H9 (cell line): ENCODE measurements at regions not wholly inside any gene's neighbourhood (a gene's known extent, or its start where the extent isn't known, plus 50 kb on each side); places are given as distances from the start of the nearest gene placed in this dataset.

Experiments
- DNase-seq: peaks from one replicate; pipeline ENCODE4 v3.0.0-alpha.2; 2017
- H2AFZ ChIP-seq: one replicate; pipeline ENCODE4 v1.6.1; 2013; ENCODE audit warnings: mild to moderate bottlenecking, low read length, control low read depth, moderate library complexity
- H2AK5ac ChIP-seq: 2 replicates; pipeline ENCODE4 v1.6.1; 2013; ENCODE audit warnings: low read length, control low read depth, mixed read lengths; ENCODE audit not compliant: insufficient read length
- H2BK120ac ChIP-seq: one replicate; pipeline ENCODE4 v1.6.1; 2013; ENCODE audit warnings: low read depth, mild to moderate bottlenecking, low read length, control low read depth, inconsistent platforms; ENCODE audit not compliant: poor library complexity, severe bottlenecking
- H2BK12ac ChIP-seq: 2 replicates; pipeline ENCODE4 v1.6.1; 2013; ENCODE audit warnings: low read length, control low read depth, mixed read lengths, low read depth; ENCODE audit not compliant: insufficient read length
- H2BK15ac ChIP-seq: 2 replicates; pipeline ENCODE4 v1.6.1; 2013; ENCODE audit warnings: low read depth, low read length, control low read depth
- H2BK20ac ChIP-seq: one replicate; pipeline ENCODE4 v1.6.1; 2013; ENCODE audit warnings: low read depth, mild to moderate bottlenecking, low read length, control low read depth, inconsistent platforms; ENCODE audit not compliant: poor library complexity, severe bottlenecking
- H2BK5ac ChIP-seq: 2 replicates; pipeline ENCODE4 v1.6.1; 2013; ENCODE audit warnings: low read length, control low read depth, mixed read lengths; ENCODE audit not compliant: insufficient read length
- H3K14ac ChIP-seq: 2 replicates; pipeline ENCODE4 v1.6.1; 2013; ENCODE audit warnings: low read length, control low read depth; ENCODE audit not compliant: insufficient read depth
- H3K18ac ChIP-seq: 2 replicates; pipeline ENCODE4 v1.6.1; 2013; ENCODE audit warnings: low read depth, mild to moderate bottlenecking, mixed read lengths, low read length, control low read depth; ENCODE audit not compliant: insufficient read length
- H3K23ac ChIP-seq: 2 replicates; pipeline ENCODE4 v1.6.1; 2013; ENCODE audit warnings: low read length, control low read depth, mixed read lengths, low read depth; ENCODE audit not compliant: insufficient read length
- H3K23me2 ChIP-seq: 2 replicates; pipeline ENCODE4 v1.6.1; 2013; ENCODE audit warnings: low read depth, mild to moderate bottlenecking, mixed read lengths, low read length, control low read depth; ENCODE audit not compliant: insufficient read length, poor library complexity, severe bottlenecking
- H3K27ac ChIP-seq: 2 replicates; pipeline ENCODE4 v1.5.1; 2013; ENCODE audit warnings: low read length, control low read depth, mixed read lengths, low read depth; ENCODE audit not compliant: insufficient read length
- H3K27me3 ChIP-seq: 2 replicates; pipeline ENCODE4 v1.6.1; 2013; ENCODE audit warnings: low read length, control low read depth, inconsistent platforms; ENCODE audit not compliant: insufficient read depth
- H3K4ac ChIP-seq: 2 replicates; pipeline ENCODE4 v1.6.1; 2013; ENCODE audit warnings: low read depth, mild to moderate bottlenecking, control low read depth, inconsistent platforms, low read length, moderate library complexity
- H3K4me1 ChIP-seq: 2 replicates; pipeline ENCODE4 v1.6.1; 2013; ENCODE audit warnings: low read length, control low read depth, inconsistent platforms; ENCODE audit not compliant: insufficient read depth
- H3K4me2 ChIP-seq: 2 replicates; pipeline ENCODE4 v1.6.1; 2013; ENCODE audit warnings: low read length, control low read depth, mixed read lengths; ENCODE audit not compliant: insufficient read length, insufficient read depth
- H3K56ac ChIP-seq: 2 replicates; pipeline ENCODE4 v1.6.1; 2013; ENCODE audit warnings: low read depth, mild to moderate bottlenecking, mixed read lengths, low read length, control low read depth; ENCODE audit not compliant: insufficient read length
- H3K79me1 ChIP-seq: 2 replicates; pipeline ENCODE4 v1.6.1; 2013; ENCODE audit warnings: low read depth, mild to moderate bottlenecking, moderate library complexity, low read length, control low read depth, inconsistent platforms; ENCODE audit not compliant: insufficient read depth, poor library complexity, severe bottlenecking
- H3K79me2 ChIP-seq: 2 replicates; pipeline ENCODE4 v1.6.1; 2013; ENCODE audit warnings: low read length, control low read depth, inconsistent platforms; ENCODE audit not compliant: insufficient read depth
- H3K9ac ChIP-seq: 2 replicates; pipeline ENCODE4 v1.6.1; 2013; ENCODE audit warnings: low read length, control low read depth, mixed read lengths; ENCODE audit not compliant: insufficient read length; ENCODE audit errors: extremely low read depth
- H3K9me3 ChIP-seq: one replicate; pipeline ENCODE4 v1.6.1; 2013; ENCODE audit warnings: low read depth, low read length, inconsistent platforms; ENCODE audit not compliant: control insufficient read depth
- H3T11ph ChIP-seq: one replicate; pipeline ENCODE4 v1.6.1; 2013; ENCODE audit warnings: mild to moderate bottlenecking, low read length, control low read depth, inconsistent platforms
- H4K20me1 ChIP-seq: one replicate; pipeline ENCODE4 v1.6.1; 2013; ENCODE audit not compliant: control insufficient read depth, insufficient read length, insufficient read depth
- H4K5ac ChIP-seq: 2 replicates; pipeline ENCODE4 v1.6.1; 2013; ENCODE audit warnings: low read depth, mild to moderate bottlenecking, mixed read lengths, low read length, control low read depth; ENCODE audit not compliant: insufficient read length
- H4K8ac ChIP-seq: replicated peaks from 2 replicates; pipeline ENCODE4 v1.6.1; 2013; ENCODE audit warnings: low read length, control low read depth, mixed read lengths, low read depth; ENCODE audit not compliant: insufficient read length
- H4K91ac ChIP-seq: 2 replicates; pipeline ENCODE4 v1.6.1; 2013; ENCODE audit warnings: low read depth, mild to moderate bottlenecking, moderate library complexity, mixed read lengths, low read length, control low read depth; ENCODE audit not compliant: insufficient read length
- H3K27ac Mint-ChIP-seq, 3 experiments: 2 replicates in 2 of 3; 3 replicates in 1 of 3; pipeline ENCODE4 v1.8.0; 2020 to 2021; ENCODE audit warnings: mixed read lengths in 3 of 3, mild to moderate bottlenecking in 1 of 3, moderate library complexity in 1 of 3
- H3K27me3 Mint-ChIP-seq: 2 replicates; pipeline ENCODE4 v1.8.0; 2021; ENCODE audit warnings: low read depth, mild to moderate bottlenecking, moderate library complexity, mixed read lengths
- H3K36me3 Mint-ChIP-seq, 3 experiments: 2 replicates in 2 of 3; 3 replicates in 1 of 3; pipeline ENCODE4 v1.8.0; 2020 to 2021; ENCODE audit warnings: low read depth in 3 of 3, mixed read lengths in 3 of 3; ENCODE audit not compliant: insufficient read depth in 1 of 3
- H3K4me1 Mint-ChIP-seq, 2 experiments: 2 replicates each; pipeline ENCODE4 v1.8.0; 2020; ENCODE audit warnings: mixed read lengths in 2 of 2
- H3K4me3 Mint-ChIP-seq, 2 experiments: 2 replicates in 1 of 2; 3 replicates in 1 of 2; pipeline ENCODE4 v1.8.0; 2020 to 2021; ENCODE audit warnings: mild to moderate bottlenecking in 2 of 2, mixed read lengths in 2 of 2, moderate library complexity in 1 of 2
- H3K9me3 Mint-ChIP-seq, 2 experiments: 2 replicates in 1 of 2; 3 replicates in 1 of 2; pipeline ENCODE4 v1.8.0; 2020; ENCODE audit warnings: mild to moderate bottlenecking in 2 of 2, mixed read lengths in 2 of 2, moderate library complexity in 1 of 2
- WGBS: extraction: QIAGEN DNeasy Blood & Tissue Kit; methylation state at CpG from one replicate; pipeline ENCODE4 v1.1.7; 2013; ENCODE audit warnings: missing lambda C conversion rate, low lambda C conversion rate, mixed read lengths; ENCODE audit not compliant: insufficient read length; ENCODE audit errors: extremely low coverage; 5-methylcytosine and 5-hydroxymethylcytosine counted together
- TF ChIP-seq, protein P1 (sequence below): fragments of 200-600 bp; sonication (generic); conservative IDR thresholded peaks from 3 replicates; pipeline ENCODE4 v1.8.0; 2021; ENCODE audit warnings: antibody characterized with exemption, mild to moderate bottlenecking

DNA sequence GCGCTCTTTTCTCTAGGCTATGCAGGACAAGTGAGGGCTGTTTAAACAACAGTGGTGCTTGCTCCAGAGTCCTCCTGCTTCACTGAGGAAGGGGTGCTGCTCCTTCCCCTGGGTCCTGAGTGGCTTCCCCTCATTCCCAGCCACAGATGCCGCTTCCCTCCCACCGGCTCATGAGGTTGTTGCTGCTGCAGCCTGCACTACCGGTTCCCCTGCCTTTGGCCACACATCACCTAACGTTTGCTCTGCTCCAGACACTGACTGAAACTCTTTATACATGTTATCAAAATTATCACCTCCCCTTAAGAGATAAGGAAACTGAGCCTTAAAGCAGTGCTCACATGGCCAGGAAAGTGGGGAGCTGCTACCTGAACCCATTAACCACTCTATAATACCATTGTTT lies 130.8 kb upstream of the LGALSL start:
- H3K9me3 ChIP-seq, result no peaks in the 10 kb centered on the region
- DNase-seq, result no peak
- Mint-ChIP-seq H3K36me3 (peaks cover 0 to 12% (median 3%) of the 10 kb centered on the region in 3 experiments; a peak in 4 of 7 replicates), H3K9me3 (peaks cover 5 to 10% of the 10 kb centered on the region in 2 experiments), H3K27me3 (peaks cover 7% of the 10 kb centered on the region), H3K4me3 (no peak overlapping the region), H3K4me1 (peaks cover 30 to 39% of the 10 kb centered on the region in 2 experiments), H3K27ac (no peak overlapping the region)
- H4K8ac ChIP-seq, result no peak overlapping the region
- H3K27ac ChIP-seq, result no peak overlapping the region
- H2BK5ac ChIP-seq, result no peak overlapping the region
- no CpG with 5 or more reads among the region's 5 CpGs for WGBS
- H3K23ac ChIP-seq, result no peak overlapping the region
- no peak overlapping the region for H2BK120ac ChIP-seq
- H4K91ac ChIP-seq, result no peak overlapping the region
- H3K9ac ChIP-seq, result no peak overlapping the region
- no peaks in the 10 kb centered on the region for H3K23me2 ChIP-seq
- H3K79me1 ChIP-seq, result no peaks in the 10 kb centered on the region
- H2BK20ac ChIP-seq, result no peak overlapping the region
- H2AFZ ChIP-seq, result no peak overlapping the region
- no peaks in the 10 kb centered on the region for H4K20me1 ChIP-seq
- no peak overlapping the region for H3K4me2 ChIP-seq
- no peaks in the 10 kb centered on the region for H3K79me2 ChIP-seq
- no peak overlapping the region for H4K5ac ChIP-seq
- H3K27me3 ChIP-seq, result no peaks in the 10 kb centered on the region; the same call in 1 of the 2 replicates
- no peak overlapping the region for H2BK12ac ChIP-seq
- H3K4me1 ChIP-seq, result peaks cover 6% of the 10 kb centered on the region; the same call in 1 of the 2 replicates
- no peak overlapping the region for H3K18ac ChIP-seq
- H3T11ph ChIP-seq, result no peak overlapping the region
- no peak overlapping the region for H3K4ac ChIP-seq
- TF ChIP-seq, protein P1, sequence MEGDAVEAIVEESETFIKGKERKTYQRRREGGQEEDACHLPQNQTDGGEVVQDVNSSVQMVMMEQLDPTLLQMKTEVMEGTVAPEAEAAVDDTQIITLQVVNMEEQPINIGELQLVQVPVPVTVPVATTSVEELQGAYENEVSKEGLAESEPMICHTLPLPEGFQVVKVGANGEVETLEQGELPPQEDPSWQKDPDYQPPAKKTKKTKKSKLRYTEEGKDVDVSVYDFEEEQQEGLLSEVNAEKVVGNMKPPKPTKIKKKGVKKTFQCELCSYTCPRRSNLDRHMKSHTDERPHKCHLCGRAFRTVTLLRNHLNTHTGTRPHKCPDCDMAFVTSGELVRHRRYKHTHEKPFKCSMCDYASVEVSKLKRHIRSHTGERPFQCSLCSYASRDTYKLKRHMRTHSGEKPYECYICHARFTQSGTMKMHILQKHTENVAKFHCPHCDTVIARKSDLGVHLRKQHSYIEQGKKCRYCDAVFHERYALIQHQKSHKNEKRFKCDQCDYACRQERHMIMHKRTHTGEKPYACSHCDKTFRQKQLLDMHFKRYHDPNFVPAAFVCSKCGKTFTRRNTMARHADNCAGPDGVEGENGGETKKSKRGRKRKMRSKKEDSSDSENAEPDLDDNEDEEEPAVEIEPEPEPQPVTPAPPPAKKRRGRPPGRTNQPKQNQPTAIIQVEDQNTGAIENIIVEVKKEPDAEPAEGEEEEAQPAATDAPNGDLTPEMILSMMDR, result no peak
- H2AK5ac ChIP-seq, result no peak overlapping the region
- no peak overlapping the region for H3K14ac ChIP-seq
- H2BK15ac ChIP-seq, result no peak overlapping the region
- H3K56ac ChIP-seq, result no peak overlapping the region
